HUES48 (cell line): ENCODE measurements at regions not wholly inside any gene's neighbourhood (a gene's known extent, or its start where the extent isn't known, plus 50 kb on each side); places are given as distances from the start of the nearest gene placed in this dataset.

Experiments used
- H3K27ac ChIP-seq: one replicate; pipeline ENCODE4 v1.7.0; 2013; ENCODE audit warnings: low read depth, low read length, inconsistent platforms
- H3K27me3 ChIP-seq: 2 replicates; pipeline ENCODE4 v1.6.1; 2013; ENCODE audit warnings: mild to moderate bottlenecking, low read length; ENCODE audit not compliant: control insufficient read depth, insufficient read depth
- H3K36me3 ChIP-seq: 2 replicates; pipeline ENCODE4 v1.6.1; 2013; ENCODE audit warnings: low read length; ENCODE audit not compliant: control insufficient read depth, insufficient read depth
- H3K4me1 ChIP-seq: 2 replicates; pipeline ENCODE4 v1.6.1; 2013; ENCODE audit warnings: mild to moderate bottlenecking, low read length; ENCODE audit not compliant: control insufficient read depth, insufficient read depth
- H3K4me3 ChIP-seq: 2 replicates; pipeline ENCODE4 v1.5.1; 2013; ENCODE audit warnings: mild to moderate bottlenecking, low read depth, low read length
- H3K9ac ChIP-seq: 2 replicates; pipeline ENCODE4 v1.6.1; 2013; ENCODE audit warnings: mild to moderate bottlenecking, low read depth, low read length, moderate library complexity
- H3K9me3 ChIP-seq: 2 replicates; pipeline ENCODE4 v1.6.1; 2013; ENCODE audit warnings: low read length; ENCODE audit not compliant: control insufficient read depth, insufficient read depth

DNA sequence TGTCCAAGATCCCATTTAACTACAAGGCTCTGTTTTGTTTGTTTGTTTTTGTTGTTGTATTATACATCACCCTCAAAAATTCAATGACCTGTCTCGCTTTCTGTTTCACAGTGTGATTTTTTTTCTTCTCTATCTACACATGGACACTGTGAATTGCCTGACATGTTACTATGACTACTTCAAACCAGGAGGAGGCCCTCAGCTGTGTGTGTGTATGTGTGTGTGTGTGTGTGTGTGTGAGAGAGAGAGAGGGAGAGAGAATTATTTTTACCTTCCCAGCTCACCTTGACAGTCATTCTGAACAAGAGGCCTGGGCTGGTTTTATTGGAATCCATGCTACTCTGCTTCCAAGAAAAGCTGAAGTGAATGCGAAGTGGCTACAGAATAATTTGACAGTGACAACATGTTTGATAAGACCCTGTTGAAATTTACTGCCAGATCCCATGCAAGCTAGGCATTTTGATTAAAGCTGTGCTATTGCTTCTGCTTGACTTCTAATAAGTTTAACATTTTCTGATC is 841.4 kb downstream of the NSUN3 start:
- H3K36me3 ChIP-seq = no peaks in the 10 kb centered on the region
- H3K9ac ChIP-seq = no peak overlapping the region
- no peak overlapping the region for H3K4me3 ChIP-seq
- H3K27me3 ChIP-seq = no peaks in the 10 kb centered on the region
- no peaks in the 10 kb centered on the region for H3K9me3 ChIP-seq
- peaks cover 3% of the 10 kb centered on the region; the same call in 1 of the 2 replicates for H3K4me1 ChIP-seq
- no peak overlapping the region for H3K27ac ChIP-seq

DNA sequence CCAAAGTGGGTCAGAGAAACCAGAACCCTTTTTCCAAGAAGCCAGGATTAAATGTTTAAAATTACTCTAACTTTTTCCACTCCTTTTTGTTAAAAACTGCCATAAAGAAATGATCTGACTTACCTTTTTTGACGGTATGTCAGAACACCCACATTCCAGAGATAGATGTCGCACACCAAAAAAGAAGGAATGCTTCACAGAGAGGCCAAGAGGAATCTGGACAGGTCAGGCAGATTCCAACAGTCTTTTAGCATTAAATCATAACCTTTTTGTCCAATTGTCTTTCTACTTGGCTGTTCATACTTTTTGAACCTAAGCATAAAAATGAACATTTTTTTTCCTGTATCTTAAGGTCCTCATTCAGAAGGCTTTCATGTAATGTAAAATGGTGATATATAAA is 846.9 kb downstream of the NSUN3 start:
- no peaks in the 10 kb centered on the region for H3K36me3 ChIP-seq
- no peak overlapping the region for H3K27ac ChIP-seq
- no peaks in the 10 kb centered on the region for H3K27me3 ChIP-seq
- no peaks in the 10 kb centered on the region for H3K4me1 ChIP-seq
- no peak overlapping the region for H3K4me3 ChIP-seq
- no peaks in the 10 kb centered on the region for H3K9me3 ChIP-seq
- H3K9ac ChIP-seq = no peak overlapping the region

DNA sequence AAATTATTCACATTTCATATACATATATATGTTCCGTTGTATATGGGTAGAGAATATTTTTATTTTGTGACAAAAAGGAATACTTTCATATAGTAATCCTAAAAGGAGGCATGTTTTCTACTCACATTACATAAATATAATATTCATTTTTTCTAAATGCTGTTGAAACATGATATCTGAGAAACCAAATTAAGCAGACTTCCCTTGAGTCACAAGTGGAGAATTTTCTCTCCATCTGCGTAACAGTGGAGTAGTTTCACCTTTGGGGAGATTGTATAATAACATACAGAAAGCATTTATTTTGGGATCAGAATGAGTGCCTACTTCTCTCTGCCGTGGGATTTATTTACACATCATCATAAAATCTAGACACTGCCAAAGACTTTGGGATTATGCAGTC is 849.8 kb downstream of the NSUN3 start:
- H3K36me3 ChIP-seq = no peaks in the 10 kb centered on the region
- no peaks in the 10 kb centered on the region for H3K4me1 ChIP-seq
- H3K27me3 ChIP-seq = no peaks in the 10 kb centered on the region
- no peak overlapping the region for H3K4me3 ChIP-seq
- H3K9ac ChIP-seq = no peak overlapping the region
- H3K9me3 ChIP-seq = no peaks in the 10 kb centered on the region
- no peak overlapping the region for H3K27ac ChIP-seq

DNA sequence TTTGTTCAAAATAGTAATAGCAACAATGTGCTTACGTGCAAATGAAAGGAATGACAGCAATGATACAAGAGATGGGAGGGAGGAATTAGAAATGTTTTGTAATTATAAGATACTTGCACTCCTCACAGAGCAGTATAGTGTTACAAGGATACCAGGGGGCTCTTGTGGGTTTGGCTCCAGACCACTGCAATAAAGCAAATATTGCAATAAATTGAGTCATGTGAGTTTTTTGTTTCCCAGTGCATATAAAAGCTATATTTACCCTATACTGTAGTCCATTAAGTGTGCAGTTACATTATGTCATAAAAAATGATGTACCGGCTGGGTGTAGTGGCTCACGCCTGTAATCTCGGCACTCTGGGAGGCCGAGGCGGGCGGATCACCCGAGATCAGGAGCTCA is 864.3 kb downstream of the NSUN3 start:
- H3K9me3 ChIP-seq = no peaks in the 10 kb centered on the region
- no peak overlapping the region for H3K4me3 ChIP-seq
- no peaks in the 10 kb centered on the region for H3K36me3 ChIP-seq
- H3K27me3 ChIP-seq = no peaks in the 10 kb centered on the region
- H3K4me1 ChIP-seq = no peaks in the 10 kb centered on the region
- no peak overlapping the region for H3K27ac ChIP-seq
- no peak overlapping the region for H3K9ac ChIP-seq

DNA sequence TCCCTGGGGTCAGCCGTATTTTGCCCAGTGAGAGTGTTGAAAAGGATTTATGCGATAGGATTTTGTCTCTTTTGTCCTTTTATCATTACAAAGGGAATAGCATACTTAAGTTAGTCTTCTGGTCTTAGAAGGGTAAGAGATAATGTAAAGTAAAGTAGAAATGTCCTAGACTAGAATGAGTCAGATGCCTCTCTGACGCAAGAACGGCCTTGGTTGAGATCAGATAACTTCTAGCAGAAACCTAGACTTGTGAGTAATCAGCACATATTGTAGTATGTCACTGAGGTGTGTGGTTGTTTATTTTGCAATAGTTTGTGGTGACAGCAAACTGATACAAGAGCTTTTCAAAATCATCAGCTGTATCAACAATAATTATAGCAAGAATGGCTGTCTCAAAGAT is 866.1 kb downstream of the NSUN3 start:
- Histone ChIP-seq H3K36me3 (no peaks in the 10 kb centered on the region), H3K27me3 (no peaks in the 10 kb centered on the region), H3K9ac (no peak overlapping the region), H3K27ac (no peak overlapping the region), H3K9me3 (no peaks in the 10 kb centered on the region), H3K4me3 (no peak overlapping the region), H3K4me1 (no peaks in the 10 kb centered on the region)

DNA sequence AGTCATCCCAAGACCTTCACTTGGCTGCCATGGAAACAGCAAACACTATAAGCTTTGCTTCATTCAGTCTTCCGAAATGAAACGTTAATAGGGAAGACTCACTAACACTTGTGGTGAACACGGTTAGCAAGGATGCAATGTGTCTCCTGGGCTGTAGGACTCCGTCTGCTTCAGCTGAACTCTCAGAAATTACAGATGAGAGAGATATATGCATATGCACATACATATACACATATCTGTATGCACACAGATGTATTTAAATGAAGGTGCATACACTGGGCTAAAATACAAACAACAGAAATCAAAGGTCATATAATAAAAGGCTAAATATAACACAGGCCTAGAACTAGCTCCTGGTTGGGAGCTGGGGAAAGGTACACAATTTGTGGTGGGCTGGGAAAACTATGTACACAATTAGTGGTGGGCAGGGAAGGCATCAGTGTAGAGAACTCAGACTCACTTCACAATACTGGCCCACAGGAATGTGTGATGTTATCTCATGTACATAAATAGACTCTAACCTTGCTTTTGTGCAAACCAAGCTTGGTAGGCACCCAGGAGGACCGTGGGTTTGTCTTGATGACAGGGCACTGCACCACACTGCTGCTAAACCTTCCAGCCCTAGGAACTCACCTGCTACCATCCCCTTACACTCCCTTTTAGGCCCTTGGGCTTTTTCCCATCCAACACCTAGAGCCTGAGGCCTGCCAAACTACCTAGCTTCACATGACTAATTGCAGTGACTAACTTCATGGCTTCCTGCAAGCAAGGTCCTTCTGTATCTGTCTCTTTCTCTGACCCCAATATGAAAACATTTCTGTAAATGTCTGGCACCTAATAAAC is 873.1 kb downstream of the NSUN3 start:
- Histone ChIP-seq H3K27me3 (no peaks in the 10 kb centered on the region), H3K9ac (no peak overlapping the region), H3K4me1 (no peaks in the 10 kb centered on the region), H3K9me3 (peaks cover 2% of the 10 kb centered on the region; the same call in 1 of the 2 replicates), H3K27ac (no peak overlapping the region), H3K36me3 (no peaks in the 10 kb centered on the region), H3K4me3 (no peak overlapping the region)

DNA sequence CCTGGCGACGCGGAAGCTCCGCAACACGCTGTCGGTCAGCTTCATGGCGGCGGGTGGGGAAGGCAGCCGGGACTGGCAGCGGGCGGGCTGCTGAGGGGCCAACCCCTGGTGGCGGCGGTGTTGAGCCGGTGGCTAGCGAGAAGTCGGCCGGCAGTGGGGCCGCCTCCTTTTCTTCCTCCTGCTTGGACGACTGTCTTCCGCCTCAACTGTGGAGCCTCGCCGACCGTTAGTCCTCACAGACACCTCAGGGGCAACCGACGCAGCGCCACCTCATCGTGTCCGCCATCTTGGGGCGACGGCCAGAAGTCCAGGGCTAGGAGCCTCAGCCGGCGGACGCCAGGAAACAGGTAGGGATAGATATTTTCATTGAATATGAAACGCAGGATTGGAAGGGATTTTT is 875.1 kb downstream of the NSUN3 start:
- Histone ChIP-seq H3K36me3 (no peaks in the 10 kb centered on the region), H3K27me3 (no peaks in the 10 kb centered on the region), H3K27ac (no peak overlapping the region), H3K9me3 (peaks cover 2% of the 10 kb centered on the region; the same call in 1 of the 2 replicates), H3K4me1 (no peaks in the 10 kb centered on the region), H3K9ac (no peak overlapping the region), H3K4me3 (no peak overlapping the region)

DNA sequence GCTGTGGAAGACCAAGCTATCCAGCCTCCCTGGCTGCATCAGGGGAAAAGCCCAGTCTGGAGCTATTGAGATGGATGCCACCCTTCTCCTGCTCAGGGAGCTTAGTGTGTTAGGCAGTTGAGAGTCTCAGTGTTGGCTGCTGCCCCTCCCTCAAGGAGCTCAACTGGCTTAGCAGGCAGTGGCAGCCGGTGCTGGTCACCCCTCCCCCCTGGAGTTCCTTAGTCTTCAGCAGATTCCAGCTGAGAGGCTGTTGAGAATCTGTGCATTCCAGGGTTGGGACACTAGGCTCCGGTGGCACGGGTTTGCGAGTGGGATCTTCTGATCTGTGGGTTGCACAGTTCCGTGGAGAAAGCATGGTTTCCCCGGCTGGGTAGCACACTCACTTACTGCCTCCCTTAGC is 883.8 kb downstream of the NSUN3 start:
- H3K36me3 ChIP-seq = no peaks in the 10 kb centered on the region
- H3K4me1 ChIP-seq = no peaks in the 10 kb centered on the region
- no peaks in the 10 kb centered on the region for H3K9me3 ChIP-seq
- no peak overlapping the region for H3K27ac ChIP-seq
- no peak overlapping the region for H3K4me3 ChIP-seq
- no peak overlapping the region for H3K9ac ChIP-seq
- no peaks in the 10 kb centered on the region for H3K27me3 ChIP-seq

DNA sequence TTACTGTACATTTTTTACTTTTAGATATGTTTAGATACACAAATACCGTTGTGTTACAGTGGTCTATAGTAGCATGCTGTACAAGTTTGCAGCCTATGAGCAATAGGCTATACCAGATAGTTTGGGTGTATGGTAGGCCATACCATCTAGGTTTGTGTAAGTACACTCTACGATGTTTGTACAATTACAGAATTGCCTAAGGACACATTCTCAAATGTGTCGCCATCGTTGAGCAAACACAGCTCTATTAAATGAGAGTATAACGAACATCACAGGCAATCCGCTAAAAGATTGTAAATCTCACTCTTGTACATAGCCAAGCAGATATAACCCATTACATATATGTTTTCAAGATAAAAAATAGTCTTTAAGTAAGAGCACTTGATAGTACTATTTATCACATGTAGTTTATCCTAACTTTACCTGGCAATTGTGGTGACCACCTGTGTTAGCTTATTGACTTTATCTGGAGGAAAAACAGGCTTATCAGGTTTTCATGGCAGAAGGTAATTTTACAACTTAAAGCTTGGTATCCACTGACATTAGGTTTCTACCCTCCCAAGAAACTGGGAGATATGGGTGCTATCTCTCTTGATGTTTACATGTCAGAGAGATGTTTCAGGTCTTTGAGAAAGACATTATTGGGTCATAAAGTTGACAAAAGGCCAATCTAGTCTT is 898.7 kb downstream of the NSUN3 start:
- no peaks in the 10 kb centered on the region for H3K9me3 ChIP-seq
- no peak overlapping the region for H3K9ac ChIP-seq
- H3K27me3 ChIP-seq = no peaks in the 10 kb centered on the region
- no peaks in the 10 kb centered on the region for H3K4me1 ChIP-seq
- H3K4me3 ChIP-seq = no peak overlapping the region
- no peaks in the 10 kb centered on the region for H3K36me3 ChIP-seq
- no peak overlapping the region for H3K27ac ChIP-seq

DNA sequence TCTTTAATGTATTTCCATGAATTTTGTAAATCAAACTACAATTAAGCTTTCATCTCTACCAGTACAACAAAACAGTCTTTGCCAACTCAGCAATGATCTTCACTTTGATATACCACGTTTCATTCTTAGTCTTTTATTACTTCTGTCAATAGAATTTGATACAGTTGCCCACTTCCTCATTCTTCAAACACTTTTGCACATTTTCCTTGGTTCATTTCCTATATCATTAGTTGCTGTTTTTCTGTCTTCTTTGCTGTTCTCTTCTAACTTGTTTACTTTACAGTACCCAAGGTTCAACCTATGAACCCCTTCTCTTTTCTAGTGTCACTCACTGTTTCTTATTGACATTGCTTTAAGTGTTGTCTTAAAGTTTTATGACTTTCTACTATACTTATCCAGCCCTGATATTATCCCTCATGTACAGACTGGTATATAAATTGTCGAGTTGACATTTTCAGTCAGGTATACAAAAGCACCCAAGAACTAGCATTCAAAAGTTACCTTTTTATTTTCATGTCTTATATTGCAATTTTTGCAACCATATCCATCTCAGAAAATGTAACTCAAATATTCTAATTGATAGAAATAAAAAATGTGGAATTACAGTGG is 903.1 kb downstream of the NSUN3 start:
- no peaks in the 10 kb centered on the region for H3K9me3 ChIP-seq
- H3K4me1 ChIP-seq = no peaks in the 10 kb centered on the region
- H3K27ac ChIP-seq = no peak overlapping the region
- H3K9ac ChIP-seq = no peak overlapping the region
- H3K4me3 ChIP-seq = no peak overlapping the region
- H3K27me3 ChIP-seq = no peaks in the 10 kb centered on the region
- no peaks in the 10 kb centered on the region for H3K36me3 ChIP-seq

DNA sequence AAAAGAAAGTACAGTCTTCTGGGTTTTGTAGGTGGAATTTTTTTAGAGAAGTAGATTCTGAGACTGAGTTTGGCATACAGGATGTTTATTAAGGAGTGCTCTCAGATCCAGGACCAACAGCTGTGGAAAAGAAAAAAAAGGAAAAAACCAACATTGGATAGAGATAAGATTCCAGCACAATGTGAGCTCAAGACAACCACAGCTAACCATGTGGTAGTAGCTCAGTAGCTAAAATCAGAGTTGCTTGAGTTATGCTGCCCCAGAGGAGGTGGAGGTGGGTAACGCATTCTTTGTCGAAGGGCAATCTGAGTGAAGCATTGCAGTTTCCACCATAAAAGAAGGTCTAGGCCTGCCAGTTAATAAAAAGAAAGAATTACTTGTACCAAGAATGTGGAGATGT is 904.3 kb downstream of the NSUN3 start:
- H3K4me1 ChIP-seq = no peaks in the 10 kb centered on the region
- no peak overlapping the region for H3K4me3 ChIP-seq
- H3K27me3 ChIP-seq = no peaks in the 10 kb centered on the region
- H3K36me3 ChIP-seq = no peaks in the 10 kb centered on the region
- H3K27ac ChIP-seq = no peak overlapping the region
- no peaks in the 10 kb centered on the region for H3K9me3 ChIP-seq
- no peak overlapping the region for H3K9ac ChIP-seq
